DND-41 (cell line): ENCODE measurements at regions not wholly inside any gene's neighbourhood (a gene's known extent, or its start where the extent isn't known, plus 50 kb on each side); places are given as distances from the start of the nearest gene placed in this dataset.

Source experiments
- CTCF ChIP-seq: IDR thresholded peaks from 2 replicates; pipeline ENCODE4 v1.5.1; 2012; ENCODE audit warnings: borderline replicate concordance, low read length, moderate library complexity, mild to moderate bottlenecking; ENCODE audit not compliant: poor library complexity, severe bottlenecking; ENCODE audit errors: extremely low read depth
- EZH2 ChIP-seq: IDR thresholded peaks from 3 replicates; pipeline ENCODE4 v1.6.1; 2012; ENCODE audit warnings: borderline replicate concordance, low read depth, mild to moderate bottlenecking, moderate library complexity, low read length, inconsistent platforms; ENCODE audit not compliant: severe bottlenecking

GRCh38 chr6:165206798-165207197 lies 102.6 kb downstream of the C6orf118 start:
- TF ChIP-seq CTCF = no peak
- no peak for TF ChIP-seq EZH2
